Pancreas (tissue), 10 donors: ENCODE measurements at regions not wholly inside any gene's neighbourhood (a gene's known extent, or its start where the extent isn't known, plus 50 kb on each side); places are given as distances from the start of the nearest gene placed in this dataset.

Experiments
- ATAC-seq, 4 donors: fragments of 200-7000 bp; cut with Tn5 transposase; one replicate each; pipeline versions ENCODE4 v1.8.0 to v1.9.1; 2020; ENCODE audit warnings: mild to moderate bottlenecking in 4 of 4, moderate library complexity in 4 of 4
- DNase-seq, 6 donors: peaks; one replicate each; pipeline ENCODE4 v3.0.0-alpha.2; 2020
- FAIRE-seq: peaks from 2 replicates; lab custom pipeline; 2012; peaks lifted over from hg19 to GRCh38; lab: Jason Lieb, UNC
- H3K27ac ChIP-seq, 4 donors: fragments of 200-600 bp; sonication (generic); 1 replicate in 3 of 4; 2 replicates in 1 of 4; pipeline versions ENCODE4 v1.5.0 to v1.8.0; 2020
- H3K27me3 ChIP-seq, 4 donors: fragments of 200-600 bp; one replicate each; pipeline ENCODE4 v1.8.0; 2021
- H3K36me3 ChIP-seq, 3 donors: fragments of 200-600 bp; sonication (generic) in 1 of 3; one replicate each; pipeline versions ENCODE4 v1.5.0 to v1.8.0; 2020 to 2021
- H3K4me1 ChIP-seq, 3 donors: fragments of 200-600 bp; one replicate each; pipeline ENCODE4 v1.8.0; 2021
- H3K4me3 ChIP-seq, 4 donors: fragments of 200-600 bp; sonication (generic) in 2 of 4; one replicate each; pipeline versions ENCODE4 v1.5.0 to v1.8.0; 2020 to 2021
- H3K9me3 ChIP-seq, 4 donors: fragments of 200-600 bp; one replicate each; pipeline ENCODE4 v1.8.0; 2021
- CTCF ChIP-seq, 4 donors: fragments of 200-600 bp; sonication (generic) in 3 of 4; IDR thresholded peaks; one replicate each; pipeline versions ENCODE4 v1.5.0 to v1.8.0; 2021; ENCODE audit warnings: antibody characterized with exemption in 4 of 4
- WGBS, 2 donors: extraction: QIAGEN DNeasy Blood & Tissue Kit; methylation state at CpG; one replicate each; pipeline ENCODE4 v1.1.7; 2013; 5-methylcytosine and 5-hydroxymethylcytosine counted together
- intact Hi-C, 3 donors: fragments of 100-400 bp; cut with DNase I; formaldehyde crosslinking; loops; one replicate each; pipeline versions ENCODE4 v1.11.1 to v1.14.2; 2022
- donor health status: healthy with polysubstance abuse.
- donor health status: DM: no; HTN: no; CAD: no; lungs with moderate emphysema.
- donor health status: DM: no; HTN: no; CAD: no.
- donor health status: control.
- donor health status: control.
- donor health status: Bipolar disorder and iron deficiency.
- donor health status: DM: yes; HTN: yes; CAD: no.
- donor health status: DM: no; HTN: no; CAD: no.
- donor health status: DM: no; HTN: no; CAD: no.
- donor health status: DM: yes; HTN: yes; CAD: no.

- intact Hi-C loops: no loop called here
- no peak for TF ChIP-seq CTCF (IDR thresholded peaks at IDR 0.05)
- DNase-seq (no peak), ATAC-seq (no peak), FAIRE-seq (no peak)
- WGBS, 2 donors: 67 to 74% methylated on average over 10 of the region's 10 CpGs
- H3K4me3 ChIP-seq: no peak overlapping the region
- H3K27me3 ChIP-seq: no peaks in the 10 kb centered on the region
- H3K9me3 ChIP-seq: no peaks in the 10 kb centered on the region
- no peaks in the 10 kb centered on the region for H3K36me3 ChIP-seq
- no peaks in the 10 kb centered on the region for H3K4me1 ChIP-seq
- H3K27ac ChIP-seq: no peak overlapping the region
Measured at GRCh38 chr6:211871-212497, 80.3 kb upstream of the DUSP22 start.

- H3K27ac ChIP-seq: no peak overlapping the region
- H3K27me3 ChIP-seq: no peaks in the 10 kb centered on the region
- intact Hi-C loops: no loop called here
- H3K36me3 ChIP-seq: no peaks in the 10 kb centered on the region
- FAIRE-seq (no peak), DNase-seq (no peak), ATAC-seq (no peak)
- 69 to 81% methylated on average over 4 of the region's 4 CpGs for WGBS, 2 donors
- no peaks in the 10 kb centered on the region for H3K9me3 ChIP-seq
- H3K4me3 ChIP-seq: no peak overlapping the region
- TF ChIP-seq CTCF (IDR thresholded peaks at IDR 0.05): no peak
- no peaks in the 10 kb centered on the region for H3K4me1 ChIP-seq
Measured at GRCh38 chr6:213284-213683, 79.0 kb upstream of the DUSP22 start.

- no peak overlapping the region for H3K27ac ChIP-seq
Measured at GRCh38 chr6:214428-214827, 77.9 kb upstream of the DUSP22 start.

DNA sequence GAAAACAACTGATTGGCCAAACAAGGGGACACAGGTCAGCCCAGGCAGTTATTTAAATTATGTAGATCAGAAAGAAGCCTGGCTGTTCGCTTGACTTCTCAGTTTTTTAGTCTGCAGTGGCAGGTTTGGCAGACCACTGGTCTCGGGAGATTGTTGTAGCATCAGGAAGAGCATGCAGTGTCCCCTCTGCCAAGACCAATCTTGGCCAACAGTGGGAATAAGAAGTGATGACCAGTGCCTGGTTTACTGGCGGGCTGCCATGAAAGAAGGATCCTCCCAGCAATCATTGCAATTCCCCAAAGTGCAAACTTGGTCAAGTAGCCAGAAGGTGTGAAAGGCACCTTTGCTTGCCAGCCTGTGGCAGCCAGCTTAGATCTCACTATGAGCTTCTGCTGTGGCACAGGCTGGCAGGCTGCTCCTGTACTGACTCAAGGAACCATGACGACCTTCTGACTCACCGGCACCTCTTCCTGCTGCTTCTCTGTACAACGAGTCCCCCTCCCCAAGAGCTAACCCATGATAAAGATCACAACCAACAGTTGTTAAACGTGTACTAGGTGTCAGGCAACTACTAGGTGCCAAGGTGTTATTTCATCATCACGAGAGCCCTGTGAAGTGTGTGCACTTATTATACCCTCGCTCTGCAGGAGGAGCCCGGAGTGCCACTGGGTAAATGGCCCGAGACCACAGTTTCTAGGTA, 76.8 kb upstream of the DUSP22 start:
- TF ChIP-seq CTCF (IDR thresholded peaks at IDR 0.05): no peak
- Histone ChIP-seq H3K4me3 (no peak overlapping the region), H3K4me1 (no peaks in the 10 kb centered on the region), H3K36me3 (no peaks in the 10 kb centered on the region), H3K27ac (no peak overlapping the region), H3K9me3 (no peaks in the 10 kb centered on the region), H3K27me3 (no peaks in the 10 kb centered on the region)
- intact Hi-C loops: no loop called here
- 65 to 71% methylated on average over 11 of the region's 11 CpGs for WGBS, 2 donors
- DNase-seq (no peak), FAIRE-seq (no peak), ATAC-seq (no peak)

More at GRCh38 chr6:214428-214827, 77.9 kb upstream of the DUSP22 start:
- Histone ChIP-seq H3K9me3 (no peaks in the 10 kb centered on the region), H3K4me1 (no peaks in the 10 kb centered on the region), H3K4me3 (no peak overlapping the region), H3K36me3 (no peaks in the 10 kb centered on the region), H3K27me3 (no peaks in the 10 kb centered on the region)
- 91 to 93% methylated on average over 5 of the region's 5 CpGs for WGBS, 2 donors
- TF ChIP-seq CTCF (IDR thresholded peaks at IDR 0.05): no peak
- intact Hi-C loops: no loop called here
- ATAC-seq (no peak), FAIRE-seq (no peak), DNase-seq (no peak)
